ENCODE measurements at regions not wholly inside any gene's neighbourhood (a gene's known extent, or its start where the extent isn't known, plus 50 kb on each side); places are given as distances from the start of the nearest gene placed in this dataset.

GRCh38 chr12:94863321-94864035 lies 140.0 kb downstream of the NDUFA12 start:
- H3K27me3 ChIP-seq (ENCODE audit: control insufficient read depth in 3 of 3, insufficient read depth in 3 of 3, low read length in 3 of 3) = peaks cover 0 to 4% (median 0%) of the 10 kb centered on the region in 3 donors
- H3K9ac ChIP-seq (ENCODE audit: low read depth in 1 of 3, low read length in 3 of 3) = no peak overlapping the region
- no peaks in the 10 kb centered on the region for H3K9me3 ChIP-seq (ENCODE audit: control insufficient read depth in 3 of 3, low read length in 3 of 3)
- no peak overlapping the region for H3K4me3 ChIP-seq (ENCODE audit: low read length in 3 of 3)
- no peaks in the 10 kb centered on the region for H3K4me1 ChIP-seq (ENCODE audit: control insufficient read depth in 3 of 3, insufficient read depth in 3 of 3, low read length in 3 of 3)
- no peak overlapping the region for H3K27ac ChIP-seq (ENCODE audit: low read depth, low read length)
- H3K36me3 ChIP-seq (ENCODE audit: control insufficient read depth in 3 of 3, insufficient read depth in 3 of 3, low read length in 3 of 3) = no peaks in the 10 kb centered on the region

- Histone ChIP-seq H3K36me3 (ENCODE audit: control insufficient read depth in 3 of 3, insufficient read depth in 3 of 3, low read length in 3 of 3) (no peaks in the 10 kb centered on the region), H3K4me3 (ENCODE audit: low read length in 3 of 3) (no peak overlapping the region), H3K4me1 (ENCODE audit: control insufficient read depth in 3 of 3, insufficient read depth in 3 of 3, low read length in 3 of 3) (no peaks in the 10 kb centered on the region), H3K27ac (ENCODE audit: low read depth, low read length) (no peak overlapping the region), H3K9ac (ENCODE audit: low read depth in 1 of 3, low read length in 3 of 3) (no peak overlapping the region), H3K9me3 (ENCODE audit: control insufficient read depth in 3 of 3, low read length in 3 of 3) (no peaks in the 10 kb centered on the region), H3K27me3 (ENCODE audit: control insufficient read depth in 3 of 3, insufficient read depth in 3 of 3, low read length in 3 of 3) (peaks cover 0 to 4% (median 0%) of the 10 kb centered on the region in 3 donors)
These were observed 141.1 kb downstream of the NDUFA12 start for GRCh38 chr12:94862421-94862820.

DNA sequence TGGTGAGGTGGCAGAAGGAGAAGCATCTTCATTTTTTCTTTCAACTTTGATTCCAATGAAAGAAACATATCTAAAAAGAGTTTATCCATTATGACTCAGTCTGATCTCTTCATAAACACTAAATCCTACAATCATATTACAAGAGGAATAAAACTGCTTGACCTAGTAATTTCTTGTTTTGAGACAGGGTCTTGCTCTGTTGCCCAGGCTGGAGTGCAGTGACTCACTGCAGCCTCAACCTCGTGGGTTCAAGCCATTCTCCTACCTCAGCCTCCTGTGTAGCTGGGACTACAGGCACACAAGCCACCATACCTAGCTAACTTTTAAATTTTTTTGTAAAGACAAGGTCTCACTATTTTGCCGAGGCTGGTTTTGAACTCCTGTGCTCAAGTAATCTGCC lies 147.2 kb downstream of the NDUFA12 start:
- no peak overlapping the region for H3K27ac ChIP-seq (ENCODE audit: low read depth, low read length)
- no peak overlapping the region for H3K4me3 ChIP-seq (ENCODE audit: low read length in 3 of 3)
- H3K27me3 ChIP-seq (ENCODE audit: control insufficient read depth in 3 of 3, insufficient read depth in 3 of 3, low read length in 3 of 3) = no peaks in the 10 kb centered on the region
- H3K4me1 ChIP-seq (ENCODE audit: control insufficient read depth in 3 of 3, insufficient read depth in 3 of 3, low read length in 3 of 3) = no peaks in the 10 kb centered on the region
- H3K9ac ChIP-seq (ENCODE audit: low read depth in 1 of 3, low read length in 3 of 3) = no peak overlapping the region
- no peaks in the 10 kb centered on the region for H3K9me3 ChIP-seq (ENCODE audit: control insufficient read depth in 3 of 3, low read length in 3 of 3)
- H3K36me3 ChIP-seq (ENCODE audit: control insufficient read depth in 3 of 3, insufficient read depth in 3 of 3, low read length in 3 of 3) = no peaks in the 10 kb centered on the region

GRCh38 chr12:94855853-94856252 lies 147.6 kb downstream of the NDUFA12 start:
- no peak overlapping the region for H3K9ac ChIP-seq (ENCODE audit: low read depth in 1 of 3, low read length in 3 of 3)
- H3K27me3 ChIP-seq (ENCODE audit: control insufficient read depth in 3 of 3, insufficient read depth in 3 of 3, low read length in 3 of 3) = no peaks in the 10 kb centered on the region
- no peak overlapping the region for H3K27ac ChIP-seq (ENCODE audit: low read depth, low read length)
- H3K9me3 ChIP-seq (ENCODE audit: control insufficient read depth in 3 of 3, low read length in 3 of 3) = no peaks in the 10 kb centered on the region
- no peaks in the 10 kb centered on the region for H3K36me3 ChIP-seq (ENCODE audit: control insufficient read depth in 3 of 3, insufficient read depth in 3 of 3, low read length in 3 of 3)
- H3K4me3 ChIP-seq (ENCODE audit: low read length in 3 of 3) = no peak overlapping the region
- no peaks in the 10 kb centered on the region for H3K4me1 ChIP-seq (ENCODE audit: control insufficient read depth in 3 of 3, insufficient read depth in 3 of 3, low read length in 3 of 3)

DNA sequence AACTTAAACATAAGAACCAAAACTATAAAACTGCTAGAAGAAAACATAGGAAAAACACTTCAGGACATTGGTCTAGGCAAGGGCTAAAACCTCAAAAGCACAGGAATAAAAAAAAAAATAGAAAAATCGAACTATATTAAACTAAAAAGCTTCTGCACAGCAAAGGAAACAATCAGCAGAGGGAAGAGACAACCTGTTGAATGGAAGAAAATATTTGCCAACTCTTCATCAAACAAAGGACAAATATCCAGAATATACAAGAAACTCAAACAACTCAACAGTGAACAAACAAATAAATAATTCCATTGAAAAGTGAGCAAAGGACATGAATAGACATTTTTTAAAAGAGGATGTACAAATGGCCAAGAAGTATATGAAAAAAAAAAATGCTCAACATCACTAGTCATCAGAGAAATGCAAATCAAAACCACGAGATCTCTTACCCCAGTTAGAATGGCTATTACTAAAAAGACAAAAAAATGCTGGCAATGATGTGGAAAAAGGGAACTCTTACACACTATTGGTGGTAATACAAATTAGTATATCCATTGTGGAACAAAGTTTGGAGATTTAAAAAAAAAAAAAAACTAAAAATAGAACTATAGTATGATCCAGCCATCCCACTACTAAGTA lies 152.0 kb downstream of the NDUFA12 start:
- H3K27ac ChIP-seq (ENCODE audit: low read depth, low read length) = no peak overlapping the region
- H3K4me1 ChIP-seq (ENCODE audit: control insufficient read depth in 3 of 3, insufficient read depth in 3 of 3, low read length in 3 of 3) = no peaks in the 10 kb centered on the region
- H3K27me3 ChIP-seq (ENCODE audit: control insufficient read depth in 3 of 3, insufficient read depth in 3 of 3, low read length in 3 of 3) = peaks cover 0 to 6% (median 0%) of the 10 kb centered on the region in 3 donors
- H3K9ac ChIP-seq (ENCODE audit: low read depth in 1 of 3, low read length in 3 of 3) = no peak overlapping the region
- no peaks in the 10 kb centered on the region for H3K9me3 ChIP-seq (ENCODE audit: control insufficient read depth in 3 of 3, low read length in 3 of 3)
- no peak overlapping the region for H3K4me3 ChIP-seq (ENCODE audit: low read length in 3 of 3)
- H3K36me3 ChIP-seq (ENCODE audit: control insufficient read depth in 3 of 3, insufficient read depth in 3 of 3, low read length in 3 of 3) = no peaks in the 10 kb centered on the region

- no peaks in the 10 kb centered on the region for H3K36me3 ChIP-seq (ENCODE audit: control insufficient read depth in 3 of 3, insufficient read depth in 3 of 3, low read length in 3 of 3)
- no peaks in the 10 kb centered on the region for H3K9me3 ChIP-seq (ENCODE audit: control insufficient read depth in 3 of 3, low read length in 3 of 3)
These were observed 154.0 kb downstream of the NDUFA12 start for GRCh38 chr12:94849411-94849976.

GRCh38 chr12:94848966-94849365 lies 154.5 kb downstream of the NDUFA12 start:
- H3K4me3 ChIP-seq (ENCODE audit: low read length in 3 of 3) = no peak overlapping the region
- H3K36me3 ChIP-seq (ENCODE audit: control insufficient read depth in 3 of 3, insufficient read depth in 3 of 3, low read length in 3 of 3) = no peaks in the 10 kb centered on the region

More at GRCh38 chr12:94849411-94849976, 154.0 kb downstream of the NDUFA12 start:
- Histone ChIP-seq H3K27ac (ENCODE audit: low read depth, low read length) (no peak overlapping the region), H3K4me1 (ENCODE audit: control insufficient read depth in 3 of 3, insufficient read depth in 3 of 3, low read length in 3 of 3) (no peaks in the 10 kb centered on the region), H3K9ac (ENCODE audit: low read depth in 1 of 3, low read length in 3 of 3) (no peak overlapping the region), H3K4me3 (ENCODE audit: low read length in 3 of 3) (no peak overlapping the region), H3K27me3 (ENCODE audit: control insufficient read depth in 3 of 3, insufficient read depth in 3 of 3, low read length in 3 of 3) (peaks cover 0 to 6% (median under 1%) of the 10 kb centered on the region in 3 donors)

GRCh38 chr12:94845110-94845509 lies 158.4 kb downstream of the NDUFA12 start:
- no peak overlapping the region for H3K27ac ChIP-seq (ENCODE audit: low read depth, low read length)
- H3K9me3 ChIP-seq (ENCODE audit: control insufficient read depth in 3 of 3, low read length in 3 of 3) = no peaks in the 10 kb centered on the region
- H3K27me3 ChIP-seq (ENCODE audit: control insufficient read depth in 3 of 3, insufficient read depth in 3 of 3, low read length in 3 of 3) = peaks cover 0 to 6% (median 3%) of the 10 kb centered on the region in 3 donors
- no peak overlapping the region for H3K4me3 ChIP-seq (ENCODE audit: low read length in 3 of 3)
- no peak overlapping the region for H3K9ac ChIP-seq (ENCODE audit: low read depth in 1 of 3, low read length in 3 of 3)
- H3K4me1 ChIP-seq (ENCODE audit: control insufficient read depth in 3 of 3, insufficient read depth in 3 of 3, low read length in 3 of 3) = no peaks in the 10 kb centered on the region
- H3K36me3 ChIP-seq (ENCODE audit: control insufficient read depth in 3 of 3, insufficient read depth in 3 of 3, low read length in 3 of 3) = no peaks in the 10 kb centered on the region

More at GRCh38 chr12:94848966-94849365, 154.5 kb downstream of the NDUFA12 start:
- H3K4me1 ChIP-seq (ENCODE audit: control insufficient read depth in 3 of 3, insufficient read depth in 3 of 3, low read length in 3 of 3) = no peaks in the 10 kb centered on the region
- H3K27me3 ChIP-seq (ENCODE audit: control insufficient read depth in 3 of 3, insufficient read depth in 3 of 3, low read length in 3 of 3) = peaks cover 0 to 6% (median 3%) of the 10 kb centered on the region in 3 donors
- no peak overlapping the region for H3K27ac ChIP-seq (ENCODE audit: low read depth, low read length)
- H3K9ac ChIP-seq (ENCODE audit: low read depth in 1 of 3, low read length in 3 of 3) = no peak overlapping the region
- no peaks in the 10 kb centered on the region for H3K9me3 ChIP-seq (ENCODE audit: control insufficient read depth in 3 of 3, low read length in 3 of 3)

- no peak overlapping the region for H3K4me3 ChIP-seq (ENCODE audit: low read length in 3 of 3)
- peaks cover 0 to 4% (median 3%) of the 10 kb centered on the region in 3 donors for H3K27me3 ChIP-seq (ENCODE audit: control insufficient read depth in 3 of 3, insufficient read depth in 3 of 3, low read length in 3 of 3)
- H3K9ac ChIP-seq (ENCODE audit: low read depth in 1 of 3, low read length in 3 of 3) = no peak overlapping the region
- no peak overlapping the region for H3K27ac ChIP-seq (ENCODE audit: low read depth, low read length)
- H3K4me1 ChIP-seq (ENCODE audit: control insufficient read depth in 3 of 3, insufficient read depth in 3 of 3, low read length in 3 of 3) = no peaks in the 10 kb centered on the region
- H3K9me3 ChIP-seq (ENCODE audit: control insufficient read depth in 3 of 3, low read length in 3 of 3) = no peaks in the 10 kb centered on the region
- H3K36me3 ChIP-seq (ENCODE audit: control insufficient read depth in 3 of 3, insufficient read depth in 3 of 3, low read length in 3 of 3) = no peaks in the 10 kb centered on the region
These were observed 159.0 kb downstream of the NDUFA12 start for GRCh38 chr12:94844452-94844851.

Measured in skeletal muscle tissue (tissue), 3 donors.